ENCODE measurements at regions not wholly inside any gene's neighbourhood (a gene's known extent, or its start where the extent isn't known, plus 50 kb on each side); places are given as distances from the start of the nearest gene placed in this dataset.

DNA sequence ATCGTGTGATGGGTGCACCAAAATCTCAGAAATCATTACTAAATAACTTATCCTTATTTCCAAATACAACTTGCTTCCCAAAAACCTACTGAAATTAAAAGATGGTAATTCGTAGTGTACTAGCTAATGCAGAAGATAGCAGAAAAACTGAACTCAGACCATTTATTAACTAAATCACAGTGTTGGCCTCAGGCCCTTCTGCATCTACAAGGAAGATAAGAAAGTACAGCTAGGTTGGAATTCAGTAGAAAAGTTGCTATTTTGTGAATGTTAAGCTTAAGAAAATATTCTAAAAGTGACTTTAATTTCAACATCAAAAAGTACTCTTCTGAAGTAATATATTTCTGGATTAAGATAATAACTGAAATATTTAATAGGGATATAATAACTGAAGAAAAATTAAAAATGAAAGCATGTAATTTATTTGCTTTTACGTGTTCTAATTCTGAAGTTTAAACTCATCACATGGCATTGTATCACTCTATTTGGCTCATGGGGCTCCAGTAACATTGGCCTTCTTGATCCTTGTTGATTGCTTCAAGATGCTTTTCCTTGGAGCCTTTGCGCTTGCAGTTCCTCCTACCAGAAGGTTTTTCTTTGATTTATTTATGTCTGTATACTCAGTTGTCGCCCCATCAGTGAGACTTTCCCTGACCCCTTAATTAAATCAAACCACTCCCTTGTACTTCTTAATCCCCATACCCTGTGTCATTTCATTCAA, 847.9 kb upstream of the ANO3 start:
- TF ChIP-seq POLR2A (IDR thresholded peaks at IDR 0.05) (no peak), EP300 (IDR thresholded peaks at IDR 0.05) (no peak), POLR2AphosphoS5 (IDR thresholded peaks at IDR 0.05) (no peak)
- TF ChIP-seq, protein P1, sequence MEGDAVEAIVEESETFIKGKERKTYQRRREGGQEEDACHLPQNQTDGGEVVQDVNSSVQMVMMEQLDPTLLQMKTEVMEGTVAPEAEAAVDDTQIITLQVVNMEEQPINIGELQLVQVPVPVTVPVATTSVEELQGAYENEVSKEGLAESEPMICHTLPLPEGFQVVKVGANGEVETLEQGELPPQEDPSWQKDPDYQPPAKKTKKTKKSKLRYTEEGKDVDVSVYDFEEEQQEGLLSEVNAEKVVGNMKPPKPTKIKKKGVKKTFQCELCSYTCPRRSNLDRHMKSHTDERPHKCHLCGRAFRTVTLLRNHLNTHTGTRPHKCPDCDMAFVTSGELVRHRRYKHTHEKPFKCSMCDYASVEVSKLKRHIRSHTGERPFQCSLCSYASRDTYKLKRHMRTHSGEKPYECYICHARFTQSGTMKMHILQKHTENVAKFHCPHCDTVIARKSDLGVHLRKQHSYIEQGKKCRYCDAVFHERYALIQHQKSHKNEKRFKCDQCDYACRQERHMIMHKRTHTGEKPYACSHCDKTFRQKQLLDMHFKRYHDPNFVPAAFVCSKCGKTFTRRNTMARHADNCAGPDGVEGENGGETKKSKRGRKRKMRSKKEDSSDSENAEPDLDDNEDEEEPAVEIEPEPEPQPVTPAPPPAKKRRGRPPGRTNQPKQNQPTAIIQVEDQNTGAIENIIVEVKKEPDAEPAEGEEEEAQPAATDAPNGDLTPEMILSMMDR (IDR thresholded peaks at IDR 0.05), result no peak
